HG03575 (cell line): ENCODE measurements at regions not wholly inside any gene's neighbourhood (a gene's known extent, or its start where the extent isn't known, plus 50 kb on each side); places are given as distances from the start of the nearest gene placed in this dataset.
"Not testable (repeated sequence)": the region's sequence is repeated elsewhere in the genome, so short reads cannot be mapped to it uniquely, and the experiment has no call there.

Experiments used
- ATAC-seq: cut with Tn5 transposase; IDR thresholded peaks from one replicate; pipeline ENCODE4 v1.9.1; 2021; ENCODE audit not compliant: unreplicated experiment, insufficient number of reproducible peaks, low FRiP score; ENCODE audit errors: extremely low read depth

DNA sequence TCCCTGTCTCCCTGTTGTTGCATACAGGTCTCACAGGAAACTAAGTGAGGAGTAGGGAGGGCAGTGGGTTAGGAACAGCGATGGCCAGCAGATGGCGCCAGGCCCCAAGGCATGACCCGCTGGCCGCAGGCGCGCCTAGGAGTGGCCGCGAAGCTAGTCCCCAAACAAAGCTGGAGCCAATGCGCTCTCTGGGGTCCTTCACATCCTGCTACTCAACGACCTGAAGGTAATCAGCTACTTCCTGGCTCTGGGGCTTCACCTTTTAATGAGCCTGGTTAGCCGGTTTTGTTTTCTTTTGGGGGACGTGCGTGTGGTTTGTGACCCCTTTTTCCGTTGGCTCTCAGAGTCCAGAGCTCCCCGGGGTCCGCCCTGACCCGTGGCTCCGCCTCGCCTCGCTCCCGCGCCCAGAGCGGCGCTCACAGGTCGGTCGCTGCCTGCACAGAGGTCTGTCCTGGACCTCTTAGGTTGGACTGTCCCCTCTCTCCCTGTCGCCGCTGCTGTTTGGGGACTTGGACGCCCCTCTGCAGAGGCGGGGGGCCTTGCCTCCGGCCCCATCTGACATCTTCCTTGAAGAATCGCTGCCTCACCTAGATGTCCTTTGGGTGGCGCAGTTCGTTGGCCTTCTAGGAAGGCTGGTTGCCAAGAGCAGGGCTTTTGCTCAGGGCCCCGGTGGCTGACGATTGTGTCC, 62.2 kb upstream of the GTF3A start:
- peak; percentile 61 for ATAC-seq

DNA sequence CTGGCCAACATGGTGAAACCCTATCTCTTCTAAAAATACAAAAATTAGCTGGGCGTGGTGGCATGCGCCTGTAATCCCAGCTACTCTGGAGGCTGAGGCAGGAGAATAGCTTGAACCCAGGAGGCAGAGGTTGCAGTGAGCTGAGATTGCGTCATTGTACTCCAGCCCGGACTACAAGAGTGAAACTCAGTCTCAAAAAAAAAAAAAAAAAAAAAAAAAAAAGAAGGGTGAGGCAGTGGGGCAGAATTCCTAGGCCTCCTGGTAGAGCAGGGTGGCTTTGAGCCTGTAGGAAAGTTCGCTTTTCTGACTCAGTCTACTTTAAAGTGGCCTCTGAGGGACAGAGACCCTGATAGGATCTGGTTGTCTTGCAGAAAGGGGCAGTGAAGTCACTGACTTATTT, 60.8 kb upstream of the GTF3A start:
- ATAC-seq: not testable (repeated sequence)

GRCh38 chr13:27367570-27367969, 56.8 kb upstream of the GTF3A start:
- no peak for ATAC-seq

GRCh38 chr13:27370305-27370872, 54.0 kb upstream of the GTF3A start:
- ATAC-seq: no peak

- no peak for ATAC-seq
Observed at GRCh38 chr13:27371932-27372331, 52.5 kb upstream of the GTF3A start.

GRCh38 chr13:27372896-27373295, 51.5 kb upstream of the GTF3A start:
- no peak for ATAC-seq

DNA sequence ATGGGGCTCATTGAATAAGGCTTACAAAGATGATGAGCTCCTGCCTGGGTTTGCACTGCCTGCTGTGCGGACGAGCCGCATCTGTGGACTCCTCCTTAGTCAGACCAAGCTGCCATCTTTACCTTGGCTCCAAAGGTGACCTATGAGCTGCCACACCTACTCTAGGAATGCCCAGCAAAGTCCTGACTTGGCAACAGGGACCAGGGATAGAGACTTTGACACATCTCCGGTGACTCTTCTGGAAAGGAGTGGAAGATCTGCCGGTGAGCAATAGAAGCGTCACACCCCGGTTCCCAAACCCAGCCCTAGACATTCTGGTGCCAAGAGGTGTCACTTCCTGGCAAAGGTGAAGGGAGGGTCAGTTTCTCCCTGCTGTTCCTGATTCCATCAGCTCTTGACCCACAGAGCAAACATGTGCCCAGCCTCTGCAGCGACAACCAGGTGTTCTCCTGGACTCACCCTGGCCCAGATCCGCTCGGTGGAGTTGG, 50.2 kb upstream of the GTF3A start:
- ATAC-seq: no peak
